HG03432 (cell line): ENCODE measurements at regions not wholly inside any gene's neighbourhood (a gene's known extent, or its start where the extent isn't known, plus 50 kb on each side); places are given as distances from the start of the nearest gene placed in this dataset.
"Not testable (repeated sequence)": the region's sequence is repeated elsewhere in the genome, so short reads cannot be mapped to it uniquely, and the experiment has no call there.

ENCODE experiments used
- ATAC-seq: cut with Tn5 transposase; IDR thresholded peaks from one replicate; pipeline ENCODE4 v1.9.1; 2021; ENCODE audit warnings: mild to moderate bottlenecking, moderate library complexity; ENCODE audit not compliant: unreplicated experiment

DNA sequence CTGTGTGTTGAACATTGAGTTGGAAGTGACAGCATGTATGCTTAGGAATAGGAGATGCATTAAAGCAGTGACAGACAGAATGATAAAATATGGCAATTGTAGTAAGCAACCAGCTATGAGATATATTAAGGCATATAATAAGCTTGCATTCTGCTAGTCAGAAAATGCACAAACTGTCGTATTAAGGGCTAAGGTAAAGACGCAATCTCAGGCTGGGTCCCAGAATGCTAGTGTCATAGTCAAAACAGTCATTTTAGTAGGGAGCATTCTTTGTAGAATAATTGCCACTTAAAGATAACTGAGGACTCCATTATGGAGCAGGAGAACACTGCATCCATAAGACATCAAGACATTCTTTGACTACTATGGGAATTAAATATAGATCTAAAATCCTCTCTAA is 1369.7 kb upstream of the C9orf72 start:
- ATAC-seq: no peak

GRCh38 chr9:28946648-28947047 is 1373.4 kb upstream of the C9orf72 start:
- ATAC-seq: no peak

DNA sequence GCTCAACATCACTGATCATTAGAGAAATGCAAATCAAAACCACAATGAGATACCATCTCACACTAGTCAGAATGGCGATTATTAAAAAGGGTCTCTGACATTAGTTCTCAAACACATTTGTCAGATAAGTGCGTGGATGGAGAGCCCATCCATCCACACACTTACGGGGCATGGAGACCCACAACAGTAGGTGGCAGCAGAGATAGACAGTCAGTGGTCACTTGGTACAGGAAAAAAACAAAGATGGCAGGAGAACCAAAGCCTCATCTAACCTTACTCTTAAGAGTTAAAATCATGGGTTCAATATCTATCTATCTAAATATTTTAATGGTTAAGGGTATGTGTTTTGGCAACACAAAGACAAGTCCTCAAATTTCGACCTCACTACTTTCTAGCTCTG is 1378.7 kb upstream of the C9orf72 start:
- ATAC-seq: peak; percentile 48

DNA sequence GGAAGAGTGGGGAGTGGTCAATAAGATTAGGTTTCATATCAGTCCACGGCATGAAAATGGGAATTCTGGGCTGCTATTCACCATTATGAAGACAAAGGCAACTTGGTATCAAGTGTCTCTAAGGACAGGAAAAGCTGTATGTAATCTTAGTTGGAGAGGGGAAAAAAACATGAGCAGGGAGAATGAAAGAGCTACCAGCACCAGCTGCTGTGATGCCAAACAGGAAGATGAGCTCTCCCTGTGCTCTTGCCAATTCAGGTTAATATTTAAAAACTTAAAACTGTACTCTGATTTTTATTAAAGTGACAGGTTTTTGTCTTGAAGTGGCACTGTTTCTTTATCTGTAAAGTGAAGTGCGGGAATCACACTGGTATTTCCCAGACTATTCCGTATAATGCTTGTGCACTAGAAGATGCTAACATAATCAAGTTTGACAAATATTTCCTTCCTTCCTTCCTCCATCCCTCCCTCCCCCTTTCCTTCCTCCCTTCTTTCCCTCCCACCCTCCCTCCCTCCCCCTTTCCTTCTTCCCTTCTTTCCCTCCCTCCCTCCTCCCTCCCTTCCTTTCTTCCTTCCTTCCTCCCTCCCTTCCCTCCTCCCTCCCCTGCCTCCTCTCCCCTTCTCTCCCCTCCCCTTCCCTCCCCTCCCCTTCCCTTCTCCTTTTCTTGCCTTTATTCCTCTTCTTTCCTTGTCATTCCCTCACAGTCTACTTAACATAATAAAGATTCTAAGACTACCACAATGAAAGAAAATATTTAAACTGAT is 1383.0 kb upstream of the C9orf72 start:
- no peak for ATAC-seq

DNA sequence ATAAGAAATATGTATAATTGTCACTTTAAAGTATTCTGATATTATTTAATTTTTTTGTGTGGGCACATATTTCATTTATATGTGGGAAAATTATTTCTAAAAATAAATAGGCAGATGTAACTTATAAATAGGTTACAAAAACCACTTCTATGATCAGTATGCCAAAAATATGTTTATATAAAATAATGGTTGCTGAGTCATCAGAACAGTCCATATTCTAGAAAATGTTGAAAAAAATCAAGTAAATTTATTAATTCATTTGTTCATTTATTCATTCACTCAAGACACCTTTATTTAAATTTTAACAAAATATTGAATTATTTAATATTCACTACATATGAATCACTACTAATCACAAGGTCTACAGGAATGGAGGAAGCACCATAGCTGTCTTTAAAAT is 1387.3 kb upstream of the C9orf72 start:
- no peak for ATAC-seq

- ATAC-seq: no peak
These were observed 1388.3 kb upstream of the C9orf72 start for GRCh38 chr9:28961623-28962022.

DNA sequence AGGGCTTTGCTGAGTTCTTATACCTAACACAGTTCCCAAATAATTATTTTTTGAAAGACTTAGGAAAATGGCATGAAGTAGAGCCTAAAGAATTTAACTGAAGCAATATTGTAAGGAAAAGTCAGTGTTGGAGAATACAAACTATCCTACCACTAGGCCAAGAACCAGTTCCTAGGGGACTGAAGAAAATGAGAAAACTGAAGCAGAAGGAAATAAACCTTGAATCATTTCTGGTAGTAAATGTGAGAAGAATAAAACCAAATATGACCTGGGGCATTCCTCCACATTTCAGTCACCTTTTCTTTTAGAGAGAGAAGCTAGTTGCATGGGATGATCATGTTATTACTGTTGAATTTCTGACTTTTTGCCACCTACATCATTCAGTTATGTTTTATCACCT is 1393.9 kb upstream of the C9orf72 start:
- no peak for ATAC-seq

DNA sequence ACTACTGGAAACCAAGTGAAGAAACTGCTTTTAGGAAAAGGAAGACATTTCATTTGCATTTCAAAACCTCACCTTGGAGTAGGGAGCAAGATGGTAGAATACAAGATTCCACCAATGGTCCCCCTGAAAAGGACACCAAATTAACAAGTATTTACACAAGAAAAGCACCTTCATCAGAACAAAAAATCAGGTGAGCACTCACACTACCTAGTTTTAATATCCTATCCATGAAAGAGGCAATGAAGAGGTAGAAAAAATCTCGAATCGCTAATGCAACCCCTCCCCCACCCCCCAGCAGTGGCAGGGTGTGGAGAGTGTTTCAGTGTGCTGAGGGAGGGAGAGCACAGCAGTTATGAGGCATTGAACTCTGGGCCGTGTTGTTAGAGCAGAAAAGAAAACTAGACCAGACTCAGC is 1397.0 kb upstream of the C9orf72 start:
- ATAC-seq: no peak

- ATAC-seq: no peak
These were observed 1398.6 kb upstream of the C9orf72 start for GRCh38 chr9:28971881-28972280.

DNA sequence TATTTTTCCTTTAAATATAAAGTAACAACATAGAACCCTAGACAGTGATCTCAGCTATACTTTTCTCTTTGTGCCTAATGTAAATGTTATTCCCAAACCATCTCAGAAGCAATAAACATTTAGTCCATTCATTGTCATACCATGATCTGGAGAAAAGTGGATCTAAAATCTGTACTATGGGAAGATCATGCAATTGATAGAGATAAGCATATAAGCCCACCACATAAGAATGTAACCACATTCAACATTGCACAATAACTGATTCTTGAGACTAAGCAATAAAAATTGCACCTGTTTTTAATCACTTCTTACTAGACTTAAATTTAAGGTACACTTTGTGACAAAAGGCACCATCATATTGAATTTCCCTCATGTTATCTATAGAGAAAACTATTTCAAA is 1403.0 kb upstream of the C9orf72 start:
- no peak for ATAC-seq

GRCh38 chr9:28976684-28977083 is 1403.4 kb upstream of the C9orf72 start:
- no peak for ATAC-seq

- ATAC-seq: no peak
These were observed 1407.8 kb upstream of the C9orf72 start for GRCh38 chr9:28981129-28981528.

DNA sequence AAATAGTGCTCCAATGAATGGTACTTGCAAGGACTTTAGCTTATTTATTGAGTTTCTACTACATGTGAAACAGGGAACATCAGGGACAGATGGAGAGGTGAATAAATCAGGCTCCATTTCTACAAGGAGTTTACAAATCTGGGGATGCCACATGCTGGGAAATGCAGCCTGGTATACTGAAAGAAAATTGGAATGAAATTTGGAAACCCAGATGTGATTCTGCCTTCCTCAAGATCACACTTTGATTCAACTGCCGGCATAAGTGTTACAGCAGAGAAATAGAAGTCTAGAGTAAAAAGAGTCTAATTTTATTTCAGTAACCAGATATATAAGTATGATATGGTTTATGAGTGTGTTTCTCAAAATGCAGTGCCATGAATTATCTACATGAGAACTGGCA is 1408.4 kb upstream of the C9orf72 start:
- no peak for ATAC-seq

- ATAC-seq: no peak
These were observed 1410.7 kb upstream of the C9orf72 start for GRCh38 chr9:28984016-28984415.

- ATAC-seq: not testable (repeated sequence)
These were observed 1416.7 kb upstream of the C9orf72 start for GRCh38 chr9:28990009-28990408.

DNA sequence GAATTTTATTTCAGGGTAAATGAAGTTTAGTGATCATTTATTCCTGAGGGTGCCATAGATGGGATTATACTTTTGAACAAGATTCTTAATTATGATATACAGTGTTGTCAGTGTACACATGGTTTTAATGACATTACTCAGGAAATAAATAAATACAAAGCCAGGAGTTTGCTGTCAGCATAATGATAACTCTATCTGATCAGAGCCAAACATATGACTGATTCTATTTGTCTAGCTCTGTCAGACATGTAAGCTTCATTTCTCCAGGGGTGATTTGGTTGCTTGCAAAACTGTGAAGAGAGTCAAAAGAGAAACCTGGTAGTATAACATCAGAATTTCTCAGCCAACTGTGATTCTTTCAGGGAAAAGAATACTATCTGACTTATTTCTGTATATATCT is 1425.8 kb upstream of the C9orf72 start:
- ATAC-seq: no peak

DNA sequence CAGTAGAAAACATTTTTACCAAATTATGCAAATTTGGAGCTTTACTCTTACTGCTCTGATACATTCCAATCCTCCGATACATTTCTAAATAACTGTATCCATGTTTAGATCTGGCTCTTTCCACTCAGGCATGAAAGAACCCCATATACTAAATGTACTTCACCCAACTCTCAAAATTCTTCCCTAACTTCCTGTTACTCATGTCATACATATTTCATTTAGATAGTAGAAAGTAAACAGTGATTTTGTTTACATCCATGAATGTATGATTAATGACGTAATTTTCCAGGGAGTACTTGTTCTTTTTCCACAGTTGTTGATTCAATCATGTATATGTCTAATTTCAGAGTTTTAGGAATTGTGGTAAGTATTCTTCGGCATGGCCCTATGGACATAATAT is 1426.5 kb upstream of the C9orf72 start:
- no peak for ATAC-seq

- no peak for ATAC-seq
These were observed 1427.7 kb upstream of the C9orf72 start for GRCh38 chr9:29001006-29001405.

DNA sequence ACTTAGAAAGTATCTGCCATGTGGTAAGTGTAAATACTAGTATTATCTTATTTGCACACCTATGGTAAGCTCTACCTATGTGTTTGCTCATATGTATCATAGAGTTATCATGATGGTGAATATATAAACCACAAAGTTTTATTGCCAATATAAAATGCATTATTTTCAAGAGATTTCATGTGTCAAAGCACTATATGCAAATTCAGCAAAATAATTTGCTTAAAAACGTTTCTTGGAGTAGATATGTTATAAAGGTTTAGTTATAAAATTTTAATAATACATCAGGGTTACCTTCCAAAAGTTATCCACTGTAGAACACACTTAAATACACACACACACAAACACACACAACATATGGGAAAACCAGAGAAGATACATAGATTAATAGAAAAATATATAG is 1431.7 kb upstream of the C9orf72 start:
- no peak for ATAC-seq

GRCh38 chr9:29006628-29007027 is 1433.3 kb upstream of the C9orf72 start:
- ATAC-seq: no peak

GRCh38 chr9:29012911-29013310 is 1439.6 kb upstream of the C9orf72 start:
- ATAC-seq: no peak

GRCh38 chr9:29021632-29022031 is 1448.4 kb upstream of the C9orf72 start:
- ATAC-seq: no peak

DNA sequence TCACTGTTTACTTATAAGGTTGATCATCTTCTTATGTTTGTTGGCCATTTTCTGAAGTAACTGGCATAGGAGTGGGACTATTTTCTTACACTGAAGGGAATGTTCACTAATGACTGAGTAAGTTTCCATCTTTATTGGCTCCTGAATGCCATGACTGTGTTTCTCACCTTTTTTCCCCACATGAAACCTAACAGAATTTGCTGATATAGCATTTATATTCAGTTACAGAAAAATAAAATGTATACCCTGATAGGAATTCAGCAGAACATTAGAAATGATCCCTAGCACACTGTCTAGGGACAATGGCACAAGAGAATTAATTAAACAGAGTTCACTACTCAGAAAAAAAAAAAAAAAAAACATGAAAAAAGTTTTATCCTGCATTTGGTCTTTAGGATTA is 1465.1 kb upstream of the C9orf72 start:
- ATAC-seq: no peak
